ENCODE measurements at regions not wholly inside any gene's neighbourhood (a gene's known extent, or its start where the extent isn't known, plus 50 kb on each side); places are given as distances from the start of the nearest gene placed in this dataset.

DNA sequence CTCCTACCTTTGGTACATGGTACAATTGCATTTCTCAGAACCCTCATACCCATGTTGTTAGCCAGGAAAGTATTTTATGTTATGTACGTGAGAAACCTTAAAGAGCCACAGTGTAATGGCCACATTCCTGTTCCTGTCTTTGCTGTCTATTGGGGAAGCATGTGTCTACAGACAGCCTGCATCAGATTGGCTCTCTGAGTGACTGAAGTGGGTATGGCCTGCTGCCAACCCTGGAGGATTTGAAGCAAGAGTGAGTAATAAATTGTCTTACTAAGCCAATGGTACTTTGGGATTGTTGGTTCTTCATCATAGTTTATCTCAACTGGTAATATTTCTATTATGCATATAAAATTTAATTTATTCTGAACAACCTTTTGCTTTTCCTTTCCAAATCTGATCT lies 574.1 kb downstream of the LMO7 start:
- DNase-seq (ENCODE audit: low spot score) = no peak

DNA sequence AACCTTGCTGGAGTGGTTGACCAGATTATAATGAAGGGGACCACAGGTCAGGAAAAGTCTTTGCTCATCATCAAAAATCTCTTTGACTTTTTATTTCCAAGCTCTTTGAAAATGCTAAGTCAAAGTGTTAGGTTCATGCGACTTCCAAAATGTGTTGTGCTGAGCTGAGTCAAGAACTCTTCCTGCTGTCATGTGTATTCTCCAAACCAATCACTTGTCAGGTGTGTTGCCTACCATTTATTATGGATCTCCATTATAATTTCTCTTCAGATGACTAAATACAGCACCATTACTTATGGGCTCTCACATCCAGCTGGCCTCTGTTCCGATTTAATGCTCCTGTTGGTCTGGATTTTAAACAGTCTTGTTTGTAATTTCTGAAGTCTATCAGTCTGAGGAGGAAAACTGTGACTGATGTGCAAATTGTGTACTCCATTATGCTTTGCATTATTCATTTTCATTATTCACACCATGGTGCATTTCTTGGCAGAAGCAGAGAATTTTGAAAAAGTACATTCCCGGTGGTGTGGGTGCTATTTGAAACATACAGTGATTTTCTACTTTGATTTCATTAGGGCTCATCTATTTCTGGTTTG lies 562.5 kb downstream of the LMO7 start:
- DNase-seq (ENCODE audit: low spot score) = no peak

DNA sequence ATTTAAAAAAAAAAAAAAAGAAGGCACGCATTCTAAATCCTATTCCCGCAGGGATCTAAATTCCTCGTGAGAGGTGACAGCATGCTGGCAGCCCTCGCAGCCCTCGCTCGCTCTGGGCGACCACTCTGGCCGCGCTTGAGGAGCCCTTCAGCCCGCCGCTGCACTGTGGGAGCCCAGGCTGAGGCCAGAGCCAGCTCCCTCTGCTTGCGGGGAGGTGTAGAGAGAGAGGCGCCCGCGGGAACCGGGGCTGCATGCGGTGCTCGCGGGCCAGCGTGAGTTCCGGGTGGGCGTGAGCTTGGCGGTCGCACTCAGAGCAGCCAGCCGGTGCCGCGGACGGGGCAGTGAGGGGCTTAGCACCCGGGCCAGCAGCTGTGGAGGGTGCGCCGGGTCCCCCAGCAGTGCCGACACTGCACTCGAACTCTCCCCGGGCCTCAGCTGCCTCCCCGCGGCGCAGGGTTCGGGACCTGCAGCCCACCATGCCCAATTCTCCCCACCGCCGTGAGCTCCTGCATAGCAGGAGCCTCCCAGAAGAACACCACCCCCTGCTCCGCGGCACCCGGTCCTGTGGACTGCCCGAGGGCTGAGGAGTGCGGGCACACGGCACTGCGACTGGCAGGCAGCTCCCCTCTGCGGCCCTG lies 553.9 kb downstream of the LMO7 start:
- no peak for DNase-seq (ENCODE audit: low spot score)

DNA sequence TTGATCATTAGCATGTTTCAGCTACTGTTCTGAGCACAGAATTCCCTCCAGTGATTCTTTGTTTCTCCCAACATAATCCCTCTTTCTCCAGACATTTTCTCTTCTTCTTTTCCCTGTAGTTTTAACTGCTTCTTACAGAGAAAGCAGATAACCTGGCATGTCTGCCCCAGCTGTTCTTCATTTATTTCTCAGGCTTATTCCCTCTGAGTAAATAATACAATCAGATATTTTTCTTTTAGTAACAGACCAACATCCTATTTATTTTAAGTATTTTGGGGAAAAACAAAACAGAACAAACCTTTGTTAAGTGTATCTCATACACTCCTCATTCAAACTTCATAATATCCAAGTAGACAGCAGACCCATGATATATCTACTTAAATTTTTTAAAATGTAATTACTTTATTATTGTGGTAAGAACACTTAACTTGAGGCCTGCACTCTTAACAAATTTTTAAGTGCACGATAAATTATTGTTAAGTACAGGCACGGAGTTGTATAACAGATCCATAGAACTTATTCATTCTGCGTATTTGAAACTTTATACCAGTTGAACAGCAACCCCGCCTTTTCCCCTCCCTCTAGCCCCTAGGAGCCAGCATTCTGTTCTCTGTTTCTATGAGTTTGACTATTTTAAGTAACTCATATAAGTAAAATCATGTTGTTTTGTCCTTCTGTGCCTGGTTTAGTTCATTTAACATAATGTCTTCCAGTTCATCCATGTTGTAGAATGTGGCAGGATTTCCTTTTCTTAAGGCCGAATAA lies 540.0 kb downstream of the LMO7 start:
- no peak for DNase-seq (ENCODE audit: low spot score)

DNA sequence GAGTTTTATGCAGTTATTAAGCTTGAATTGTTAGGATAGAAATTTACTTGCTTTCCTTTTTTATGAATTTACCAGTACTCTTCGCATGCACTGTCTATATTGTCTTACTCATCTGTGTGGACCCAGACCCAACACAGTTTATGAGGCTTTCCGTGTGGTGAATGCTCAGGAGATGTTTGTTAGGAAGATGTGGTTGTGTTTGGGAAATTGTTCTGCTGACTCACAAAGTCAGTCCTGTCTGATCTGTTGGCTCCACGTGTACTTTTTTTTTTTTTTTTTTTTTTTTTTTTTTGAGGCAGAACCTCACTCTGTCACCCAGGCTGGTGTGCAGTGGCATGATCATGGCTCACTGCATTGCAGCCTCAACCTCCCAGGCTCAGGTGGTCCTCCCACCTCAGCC lies 532.5 kb downstream of the LMO7 start:
- no peak for DNase-seq (ENCODE audit: low spot score)

DNA sequence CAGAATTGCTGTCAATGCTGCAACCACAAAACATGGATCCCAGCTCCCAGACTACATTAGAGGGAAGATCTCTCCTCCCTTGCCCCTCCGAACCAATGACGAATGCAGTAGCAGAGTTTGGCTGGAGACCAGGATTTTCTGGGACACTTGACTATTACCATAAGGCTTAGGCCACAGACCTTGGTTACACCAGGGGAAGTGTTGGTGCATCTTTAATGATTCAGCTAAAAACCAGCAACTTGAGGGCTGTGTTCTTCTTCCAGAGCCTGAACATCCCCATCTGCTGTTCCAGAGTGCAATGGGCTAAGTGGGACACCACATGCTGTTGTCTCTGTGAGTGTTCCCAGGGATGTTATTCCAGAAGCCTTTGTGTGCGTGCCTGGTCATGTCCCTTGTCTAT lies 528.2 kb downstream of the LMO7 start:
- DNase-seq (ENCODE audit: low spot score) = no peak

DNA sequence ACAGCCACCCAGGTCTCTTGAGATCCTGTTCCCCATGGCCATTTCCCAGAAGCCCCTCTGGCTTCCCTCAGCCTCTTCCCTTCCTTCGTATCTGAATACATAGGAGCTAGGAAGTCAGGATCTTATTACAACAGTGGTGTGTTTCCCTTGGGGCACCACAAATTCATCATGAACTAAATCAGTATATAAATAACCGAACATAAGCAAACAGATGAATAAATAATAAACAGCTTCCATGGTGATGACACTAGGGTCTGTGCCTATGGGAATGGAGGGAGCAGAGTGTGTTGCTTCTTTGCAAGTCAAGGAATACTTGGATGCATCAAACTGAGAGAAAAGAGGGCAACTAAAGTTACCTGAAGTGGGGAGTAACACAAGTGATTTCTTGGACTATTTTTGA lies 527.6 kb downstream of the LMO7 start:
- DNase-seq (ENCODE audit: low spot score) = no peak

DNA sequence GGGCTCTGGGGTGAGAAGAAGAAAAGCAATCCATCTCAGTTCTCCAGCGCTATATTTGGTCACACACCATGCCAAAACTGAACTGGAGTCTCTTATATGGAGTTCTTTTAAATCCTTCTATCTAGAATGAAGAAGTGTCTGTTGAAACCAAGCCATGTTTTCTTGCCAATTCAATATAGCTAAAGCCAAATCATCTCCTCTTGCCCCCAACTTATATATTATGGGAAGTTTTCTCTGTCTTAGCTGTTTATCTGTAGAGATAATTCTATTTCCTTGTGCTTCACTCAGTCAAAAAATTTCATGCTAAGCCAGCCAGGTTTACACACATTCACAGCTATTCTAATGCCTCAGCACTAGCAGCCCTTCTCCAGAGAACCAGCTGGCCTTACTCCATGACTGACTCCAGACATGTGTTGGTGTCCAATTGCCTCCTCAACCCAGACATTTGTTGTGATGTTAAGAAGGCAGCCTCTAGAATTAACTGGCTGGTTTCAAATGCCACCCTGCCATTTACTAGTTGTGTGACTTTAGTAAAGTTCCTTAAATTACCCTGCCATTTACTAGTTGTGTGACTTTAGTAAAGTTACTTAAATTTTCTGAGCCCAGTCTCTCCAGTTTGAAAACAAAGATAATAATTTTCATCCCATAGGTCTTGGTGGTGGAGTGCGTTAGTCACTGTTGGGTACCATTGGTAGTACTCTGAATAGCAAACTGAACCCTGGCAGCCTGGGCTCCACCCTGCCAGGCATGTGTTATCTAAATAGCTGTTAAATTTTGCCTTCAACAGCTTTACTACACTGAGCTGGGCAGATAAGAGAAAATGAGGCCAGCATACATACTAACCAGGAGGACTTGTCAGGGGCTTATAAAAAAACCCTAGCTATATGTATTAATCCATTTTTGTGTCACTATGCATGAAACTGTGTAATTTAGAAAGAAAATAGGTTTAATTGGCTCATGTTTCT lies 525.1 kb downstream of the LMO7 start:
- DNase-seq (ENCODE audit: low spot score) = no peak

DNA sequence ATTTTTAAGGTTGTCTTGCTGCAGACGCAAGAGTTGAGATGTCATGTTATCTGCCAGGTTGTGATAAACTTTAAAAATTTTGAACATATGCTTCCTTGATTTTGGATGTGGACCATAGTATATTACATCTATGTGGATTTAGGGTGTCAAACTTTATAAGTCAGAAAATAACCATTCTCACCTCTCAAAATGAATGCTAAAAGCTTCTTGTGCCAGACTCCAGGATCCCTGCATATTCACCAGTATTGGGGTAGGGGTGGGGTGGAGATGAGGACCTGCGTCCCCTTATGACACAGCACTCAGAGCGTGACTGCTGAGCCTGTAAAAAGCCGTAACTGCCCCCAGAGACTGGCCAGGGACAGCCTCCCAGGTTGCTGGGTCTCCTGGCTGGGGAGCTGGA lies 524.4 kb downstream of the LMO7 start:
- no peak for DNase-seq (ENCODE audit: low spot score)

DNA sequence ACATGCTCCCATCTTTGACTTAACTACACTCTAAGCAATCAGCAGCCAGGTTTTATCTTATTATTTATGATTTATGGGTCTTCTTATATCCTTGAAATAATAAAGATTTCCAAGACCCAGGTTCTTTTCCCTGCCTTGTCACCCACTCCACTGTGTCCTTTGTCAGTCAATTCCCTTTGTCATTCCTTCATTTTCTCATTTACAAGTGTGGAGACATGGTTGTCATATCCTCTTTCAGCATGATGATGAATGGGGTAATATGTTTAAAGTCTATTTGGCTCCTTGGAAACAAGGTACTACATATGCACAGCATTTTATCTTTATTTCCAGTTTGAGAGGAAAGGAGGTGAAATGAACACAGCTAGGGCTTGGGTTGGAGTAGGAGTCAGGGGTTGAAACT lies 521.8 kb downstream of the LMO7 start:
- no peak for DNase-seq (ENCODE audit: low spot score)

DNA sequence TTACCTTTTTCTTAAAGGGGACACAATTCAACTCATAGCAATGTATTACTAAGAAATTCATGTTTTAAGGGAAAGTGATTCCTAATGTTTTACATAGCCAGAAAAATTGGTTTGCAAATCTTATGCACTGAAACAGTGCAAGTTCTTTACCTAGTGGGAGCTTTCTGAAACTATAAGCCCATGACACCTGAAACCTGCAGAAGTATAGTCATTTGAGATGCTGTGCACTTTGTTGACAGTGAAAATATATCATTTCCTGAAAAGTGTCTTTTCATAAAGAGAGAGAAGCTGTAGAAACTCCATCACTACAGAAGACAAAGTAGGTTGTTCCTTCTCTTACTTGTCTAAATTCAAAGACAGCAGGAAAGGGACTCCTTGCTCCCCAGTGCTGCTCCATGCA lies 517.1 kb downstream of the LMO7 start:
- DNase-seq (ENCODE audit: low spot score) = no peak

DNA sequence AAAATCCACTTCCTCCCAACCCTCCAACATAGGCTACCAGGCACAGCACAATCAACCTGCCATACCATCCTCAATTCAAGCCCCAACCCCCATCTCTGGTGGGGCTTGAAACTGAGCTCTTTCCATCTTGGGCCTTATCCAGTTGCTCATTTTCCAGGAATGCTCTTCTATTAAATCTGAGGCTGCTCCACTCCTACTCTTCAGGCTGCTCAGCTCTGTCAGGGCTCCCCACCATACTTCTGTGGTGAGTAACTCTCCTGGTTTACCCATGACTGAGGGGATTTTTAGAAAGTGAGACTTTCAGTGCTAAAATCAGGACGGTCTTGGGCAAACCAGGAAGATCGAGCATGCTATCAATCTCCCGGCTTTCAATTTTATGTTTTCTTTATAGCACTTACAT lies 512.8 kb downstream of the LMO7 start:
- DNase-seq (ENCODE audit: low spot score) = no peak

DNA sequence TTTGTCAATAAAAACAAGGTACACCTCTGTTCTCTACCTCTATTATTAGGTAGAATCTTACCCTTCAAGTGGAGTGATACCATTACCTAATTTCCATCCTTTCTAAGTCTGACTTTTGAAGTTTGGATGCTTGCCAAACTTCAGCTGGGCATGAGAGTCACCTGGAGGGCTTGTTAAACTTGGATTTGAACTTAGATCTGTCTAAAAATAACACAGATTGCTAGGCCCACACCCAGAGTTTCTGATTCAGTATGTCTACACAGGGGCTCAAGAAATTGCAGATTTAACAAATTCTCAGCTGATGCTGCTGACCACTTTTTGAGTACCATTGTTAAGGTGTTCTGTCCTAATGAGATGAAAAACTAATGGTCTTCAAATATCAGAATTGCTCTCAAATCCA lies 512.2 kb downstream of the LMO7 start:
- DNase-seq (ENCODE audit: low spot score) = no peak

DNA sequence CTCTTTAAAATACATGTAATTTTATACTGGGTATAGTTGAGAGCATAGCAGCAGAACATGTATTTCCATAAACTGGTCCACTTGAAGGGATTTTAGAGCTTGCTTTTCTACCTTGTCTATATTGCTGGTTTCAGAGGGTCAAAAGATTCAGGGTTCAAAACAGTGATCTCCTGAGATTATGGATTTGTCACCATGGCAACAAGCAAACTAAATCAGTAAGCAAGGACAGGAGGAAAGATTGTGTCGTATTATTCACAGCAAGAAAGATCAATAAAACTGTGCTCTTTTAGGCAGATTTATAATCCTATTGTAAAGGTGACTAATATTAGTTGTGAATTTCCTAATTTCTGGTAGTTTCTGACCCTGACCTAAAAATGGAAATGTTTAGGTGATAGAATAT lies 496.4 kb downstream of the LMO7 start:
- DNase-seq (ENCODE audit: low spot score) = no peak

DNA sequence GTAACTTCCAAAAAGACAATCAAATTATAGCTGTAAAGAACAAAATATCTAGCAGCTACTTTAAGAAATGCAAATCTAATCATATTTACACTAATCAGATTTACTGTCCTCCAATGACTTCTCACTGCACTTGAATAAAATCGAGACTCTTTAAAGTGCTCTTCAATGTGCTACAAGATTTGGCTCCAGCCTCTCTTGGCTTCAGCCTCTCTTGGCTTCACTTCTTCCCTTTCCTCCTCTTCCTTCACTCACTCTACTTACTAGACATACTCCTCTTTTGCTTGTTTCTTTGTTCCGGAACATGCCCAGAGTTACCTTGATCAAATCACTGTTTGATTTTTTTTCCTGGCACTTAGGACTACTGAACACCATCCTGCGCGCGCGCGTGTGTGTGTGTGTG lies 495.4 kb downstream of the LMO7 start:
- DNase-seq (ENCODE audit: low spot score) = no peak

DNA sequence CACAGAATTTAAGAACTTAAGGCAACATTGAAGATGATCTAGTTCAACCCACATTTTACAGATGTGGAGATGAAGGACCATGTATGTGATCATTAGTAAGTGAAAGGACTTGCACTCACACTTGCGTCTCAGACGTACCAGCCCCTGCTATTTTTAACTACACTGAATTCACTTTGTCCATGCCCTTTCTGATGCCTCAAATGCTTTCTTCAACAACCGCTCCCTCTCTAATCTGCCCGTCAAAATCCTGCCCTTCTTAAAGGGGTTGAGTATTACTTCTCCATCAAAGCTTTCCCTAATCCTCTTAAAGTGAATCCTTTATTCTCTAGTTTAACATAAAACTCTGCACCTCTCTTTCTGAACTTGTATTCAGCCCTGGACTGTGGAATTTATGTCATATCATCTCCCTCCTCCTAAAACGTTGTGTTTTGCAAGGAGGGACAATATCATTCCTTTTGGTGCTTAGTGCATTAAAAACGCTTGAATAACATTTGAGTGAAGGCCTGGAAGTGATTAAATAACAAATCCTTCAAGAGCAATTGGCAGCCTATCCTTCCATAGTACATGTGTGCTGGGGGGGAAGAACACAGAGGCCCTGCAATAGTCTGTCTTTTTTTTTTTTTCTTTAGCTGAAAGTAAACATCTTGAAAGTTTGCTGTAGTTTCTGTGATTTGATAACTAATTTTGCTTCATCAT lies 493.3 kb downstream of the LMO7 start:
- DNase-seq (ENCODE audit: low spot score) = no peak

DNA sequence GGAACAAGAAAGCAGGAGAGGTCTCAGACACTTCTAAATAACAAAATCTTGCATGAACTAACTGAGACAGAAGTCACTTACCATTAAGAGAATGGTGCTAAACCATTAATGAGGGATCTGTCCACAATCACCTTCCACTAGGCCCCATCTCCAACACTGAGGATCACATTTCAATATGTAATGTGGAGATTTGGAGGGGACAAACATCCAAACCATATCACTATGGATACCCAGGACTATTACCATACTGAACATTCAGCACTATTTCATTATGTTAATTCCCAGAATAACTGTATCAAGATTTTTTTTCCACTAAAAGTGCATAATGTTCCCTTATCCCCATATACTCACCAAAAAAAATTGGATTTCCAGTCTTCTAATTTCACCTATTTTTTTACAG lies 491.8 kb downstream of the LMO7 start:
- DNase-seq (ENCODE audit: low spot score) = no peak

DNA sequence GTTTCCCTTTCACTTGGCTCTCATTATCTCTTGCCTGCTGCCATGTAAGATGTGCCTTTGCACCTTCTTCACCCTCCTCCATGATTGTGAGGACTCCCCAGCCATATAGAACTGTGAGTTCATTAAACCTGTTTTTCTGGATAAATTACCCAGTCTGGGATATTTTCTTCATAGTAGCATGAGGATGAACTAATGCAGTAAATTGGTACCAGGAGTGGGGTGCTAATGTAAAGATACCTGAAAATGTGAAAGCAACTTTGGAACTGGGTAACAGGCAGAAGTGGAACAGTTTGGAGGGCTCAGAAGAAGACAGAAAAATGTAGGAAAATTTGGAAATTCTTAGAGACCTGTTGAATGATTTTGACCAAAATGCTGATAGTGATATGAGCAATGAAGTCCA lies 487.4 kb downstream of the LMO7 start:
- no peak for DNase-seq (ENCODE audit: low spot score)

DNA sequence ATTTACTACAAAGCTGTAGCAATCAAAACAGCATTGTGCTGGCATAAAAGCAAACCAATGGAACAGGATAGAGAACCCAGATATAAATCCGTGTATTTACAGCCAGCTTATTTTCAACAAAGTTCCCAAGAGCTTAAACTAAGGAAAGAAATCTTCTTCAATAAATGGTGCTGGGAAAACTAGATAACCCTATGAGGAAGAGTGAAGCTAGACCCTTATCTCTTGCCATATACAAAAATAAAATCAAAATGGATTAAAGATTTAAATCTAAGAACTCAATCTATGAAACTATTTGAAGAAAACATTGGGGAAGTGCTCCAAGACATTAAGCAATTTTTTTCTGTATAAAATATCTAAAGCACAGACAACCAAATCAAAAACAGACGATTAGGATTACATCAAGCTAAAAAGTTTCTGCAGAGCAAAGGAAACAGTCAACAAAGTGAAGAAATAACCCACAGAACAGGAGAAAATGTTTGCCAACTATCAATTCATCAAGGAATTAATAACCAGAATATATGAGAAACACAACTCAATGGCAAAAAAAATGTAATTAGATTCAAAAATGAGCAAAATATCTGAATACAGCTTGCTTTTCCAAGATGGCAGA lies 480.7 kb downstream of the LMO7 start:
- DNase-seq (ENCODE audit: low spot score) = no peak

DNA sequence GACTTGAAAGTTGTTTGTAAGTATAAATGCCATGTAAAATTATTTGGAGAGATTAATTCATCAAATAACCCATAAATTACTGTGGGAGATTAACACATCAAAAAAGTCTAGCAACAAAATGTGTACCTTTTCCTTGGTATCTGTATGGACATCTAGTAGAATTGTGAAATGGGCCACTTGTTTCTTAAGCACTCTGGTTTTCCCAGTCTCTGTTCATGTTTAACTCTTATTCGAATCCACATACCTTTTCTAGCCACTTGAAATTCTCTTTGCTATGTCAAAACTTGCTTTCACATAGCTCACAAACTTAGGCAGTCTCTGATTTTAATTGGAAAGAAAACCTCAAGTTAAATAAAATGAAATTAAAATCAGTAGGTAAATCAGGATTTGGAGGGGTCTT lies 470.6 kb downstream of the LMO7 start:
- no peak for DNase-seq (ENCODE audit: low spot score)

DNA sequence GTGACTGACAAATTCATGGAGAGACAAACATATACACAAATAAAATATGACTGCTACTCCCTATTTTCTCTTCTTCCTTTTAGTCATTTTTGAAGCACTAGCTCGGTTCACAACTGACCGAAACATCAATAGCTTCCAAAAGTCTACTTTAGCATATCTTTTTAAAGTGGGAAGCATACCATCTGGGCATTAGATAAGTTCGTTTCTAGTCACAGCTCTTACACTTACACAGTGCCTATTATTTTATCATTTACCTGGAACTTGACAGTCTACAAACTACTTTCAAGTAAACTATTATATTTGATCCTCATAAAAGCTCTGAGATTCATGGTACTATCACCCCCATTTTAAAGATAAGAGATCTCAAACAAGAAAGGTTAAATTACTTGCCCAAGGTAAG lies 458.5 kb downstream of the LMO7 start:
- DNase-seq (ENCODE audit: low spot score) = no peak

Data from globus pallidus (tissue), 1 donor.